H9 (cell line): ENCODE measurements at regions not wholly inside any gene's neighbourhood (a gene's known extent, or its start where the extent isn't known, plus 50 kb on each side); places are given as distances from the start of the nearest gene placed in this dataset.

Experiments used
- DNase-seq: peaks from one replicate; pipeline ENCODE4 v3.0.0-alpha.2; 2017
- H2AFZ ChIP-seq: one replicate; pipeline ENCODE4 v1.6.1; 2013; ENCODE audit warnings: mild to moderate bottlenecking, low read length, control low read depth, moderate library complexity
- H2AK5ac ChIP-seq: 2 replicates; pipeline ENCODE4 v1.6.1; 2013; ENCODE audit warnings: low read length, control low read depth, mixed read lengths; ENCODE audit not compliant: insufficient read length
- H2BK120ac ChIP-seq: one replicate; pipeline ENCODE4 v1.6.1; 2013; ENCODE audit warnings: low read depth, mild to moderate bottlenecking, low read length, control low read depth, inconsistent platforms; ENCODE audit not compliant: poor library complexity, severe bottlenecking
- H2BK12ac ChIP-seq: 2 replicates; pipeline ENCODE4 v1.6.1; 2013; ENCODE audit warnings: low read length, control low read depth, mixed read lengths, low read depth; ENCODE audit not compliant: insufficient read length
- H2BK15ac ChIP-seq: 2 replicates; pipeline ENCODE4 v1.6.1; 2013; ENCODE audit warnings: low read depth, low read length, control low read depth
- H2BK20ac ChIP-seq: one replicate; pipeline ENCODE4 v1.6.1; 2013; ENCODE audit warnings: low read depth, mild to moderate bottlenecking, low read length, control low read depth, inconsistent platforms; ENCODE audit not compliant: poor library complexity, severe bottlenecking
- H2BK5ac ChIP-seq: 2 replicates; pipeline ENCODE4 v1.6.1; 2013; ENCODE audit warnings: low read length, control low read depth, mixed read lengths; ENCODE audit not compliant: insufficient read length
- H3K14ac ChIP-seq: 2 replicates; pipeline ENCODE4 v1.6.1; 2013; ENCODE audit warnings: low read length, control low read depth; ENCODE audit not compliant: insufficient read depth
- H3K18ac ChIP-seq: 2 replicates; pipeline ENCODE4 v1.6.1; 2013; ENCODE audit warnings: low read depth, mild to moderate bottlenecking, mixed read lengths, low read length, control low read depth; ENCODE audit not compliant: insufficient read length
- H3K23ac ChIP-seq: 2 replicates; pipeline ENCODE4 v1.6.1; 2013; ENCODE audit warnings: low read length, control low read depth, mixed read lengths, low read depth; ENCODE audit not compliant: insufficient read length
- H3K23me2 ChIP-seq: 2 replicates; pipeline ENCODE4 v1.6.1; 2013; ENCODE audit warnings: low read depth, mild to moderate bottlenecking, mixed read lengths, low read length, control low read depth; ENCODE audit not compliant: insufficient read length, poor library complexity, severe bottlenecking
- H3K27ac ChIP-seq: 2 replicates; pipeline ENCODE4 v1.5.1; 2013; ENCODE audit warnings: low read length, control low read depth, mixed read lengths, low read depth; ENCODE audit not compliant: insufficient read length
- H3K27me3 ChIP-seq: 2 replicates; pipeline ENCODE4 v1.6.1; 2013; ENCODE audit warnings: low read length, control low read depth, inconsistent platforms; ENCODE audit not compliant: insufficient read depth
- H3K4ac ChIP-seq: 2 replicates; pipeline ENCODE4 v1.6.1; 2013; ENCODE audit warnings: low read depth, mild to moderate bottlenecking, control low read depth, inconsistent platforms, low read length, moderate library complexity
- H3K4me1 ChIP-seq: 2 replicates; pipeline ENCODE4 v1.6.1; 2013; ENCODE audit warnings: low read length, control low read depth, inconsistent platforms; ENCODE audit not compliant: insufficient read depth
- H3K4me2 ChIP-seq: 2 replicates; pipeline ENCODE4 v1.6.1; 2013; ENCODE audit warnings: low read length, control low read depth, mixed read lengths; ENCODE audit not compliant: insufficient read length, insufficient read depth
- H3K56ac ChIP-seq: 2 replicates; pipeline ENCODE4 v1.6.1; 2013; ENCODE audit warnings: low read depth, mild to moderate bottlenecking, mixed read lengths, low read length, control low read depth; ENCODE audit not compliant: insufficient read length
- H3K79me1 ChIP-seq: 2 replicates; pipeline ENCODE4 v1.6.1; 2013; ENCODE audit warnings: low read depth, mild to moderate bottlenecking, moderate library complexity, low read length, control low read depth, inconsistent platforms; ENCODE audit not compliant: insufficient read depth, poor library complexity, severe bottlenecking
- H3K79me2 ChIP-seq: 2 replicates; pipeline ENCODE4 v1.6.1; 2013; ENCODE audit warnings: low read length, control low read depth, inconsistent platforms; ENCODE audit not compliant: insufficient read depth
- H3K9ac ChIP-seq: 2 replicates; pipeline ENCODE4 v1.6.1; 2013; ENCODE audit warnings: low read length, control low read depth, mixed read lengths; ENCODE audit not compliant: insufficient read length; ENCODE audit errors: extremely low read depth
- H3K9me3 ChIP-seq: one replicate; pipeline ENCODE4 v1.6.1; 2013; ENCODE audit warnings: low read depth, low read length, inconsistent platforms; ENCODE audit not compliant: control insufficient read depth
- H3T11ph ChIP-seq: one replicate; pipeline ENCODE4 v1.6.1; 2013; ENCODE audit warnings: mild to moderate bottlenecking, low read length, control low read depth, inconsistent platforms
- H4K20me1 ChIP-seq: one replicate; pipeline ENCODE4 v1.6.1; 2013; ENCODE audit not compliant: control insufficient read depth, insufficient read length, insufficient read depth
- H4K5ac ChIP-seq: 2 replicates; pipeline ENCODE4 v1.6.1; 2013; ENCODE audit warnings: low read depth, mild to moderate bottlenecking, mixed read lengths, low read length, control low read depth; ENCODE audit not compliant: insufficient read length
- H4K8ac ChIP-seq: replicated peaks from 2 replicates; pipeline ENCODE4 v1.6.1; 2013; ENCODE audit warnings: low read length, control low read depth, mixed read lengths, low read depth; ENCODE audit not compliant: insufficient read length
- H4K91ac ChIP-seq: 2 replicates; pipeline ENCODE4 v1.6.1; 2013; ENCODE audit warnings: low read depth, mild to moderate bottlenecking, moderate library complexity, mixed read lengths, low read length, control low read depth; ENCODE audit not compliant: insufficient read length
- H3K27ac Mint-ChIP-seq, 3 experiments: 2 replicates in 2 of 3; 3 replicates in 1 of 3; pipeline ENCODE4 v1.8.0; 2020 to 2021; ENCODE audit warnings: mixed read lengths in 3 of 3, mild to moderate bottlenecking in 1 of 3, moderate library complexity in 1 of 3
- H3K27me3 Mint-ChIP-seq: 2 replicates; pipeline ENCODE4 v1.8.0; 2021; ENCODE audit warnings: low read depth, mild to moderate bottlenecking, moderate library complexity, mixed read lengths
- H3K36me3 Mint-ChIP-seq, 3 experiments: 2 replicates in 2 of 3; 3 replicates in 1 of 3; pipeline ENCODE4 v1.8.0; 2020 to 2021; ENCODE audit warnings: low read depth in 3 of 3, mixed read lengths in 3 of 3; ENCODE audit not compliant: insufficient read depth in 1 of 3
- H3K4me1 Mint-ChIP-seq, 2 experiments: 2 replicates each; pipeline ENCODE4 v1.8.0; 2020; ENCODE audit warnings: mixed read lengths in 2 of 2
- H3K4me3 Mint-ChIP-seq, 2 experiments: 2 replicates in 1 of 2; 3 replicates in 1 of 2; pipeline ENCODE4 v1.8.0; 2020 to 2021; ENCODE audit warnings: mild to moderate bottlenecking in 2 of 2, mixed read lengths in 2 of 2, moderate library complexity in 1 of 2
- H3K9me3 Mint-ChIP-seq, 2 experiments: 2 replicates in 1 of 2; 3 replicates in 1 of 2; pipeline ENCODE4 v1.8.0; 2020; ENCODE audit warnings: mild to moderate bottlenecking in 2 of 2, mixed read lengths in 2 of 2, moderate library complexity in 1 of 2
- WGBS: extraction: QIAGEN DNeasy Blood & Tissue Kit; methylation state at CpG from one replicate; pipeline ENCODE4 v1.1.7; 2013; ENCODE audit warnings: missing lambda C conversion rate, low lambda C conversion rate, mixed read lengths; ENCODE audit not compliant: insufficient read length; ENCODE audit errors: extremely low coverage; 5-methylcytosine and 5-hydroxymethylcytosine counted together
- TF ChIP-seq, protein P1 (sequence below): fragments of 200-600 bp; sonication (generic); conservative IDR thresholded peaks from 3 replicates; pipeline ENCODE4 v1.8.0; 2021; ENCODE audit warnings: antibody characterized with exemption, mild to moderate bottlenecking

DNA sequence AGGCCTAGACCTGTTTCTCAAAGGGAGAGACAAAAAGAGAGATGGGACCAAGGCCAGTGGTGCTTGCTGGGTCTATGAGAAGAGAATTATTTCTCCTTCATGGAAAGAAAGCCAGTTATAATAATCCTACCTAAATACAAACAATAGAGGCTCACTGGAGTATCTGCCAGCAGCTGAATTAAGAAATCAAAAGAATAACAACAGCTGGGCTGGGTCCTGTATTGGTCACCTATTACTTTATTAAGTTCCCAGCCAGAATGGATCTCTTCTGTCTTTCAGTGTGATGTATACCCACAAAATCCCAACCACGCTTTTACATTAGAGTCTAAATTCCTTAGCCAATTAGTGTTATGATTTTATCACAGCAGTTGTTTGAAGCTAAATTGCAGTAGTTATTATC is 297.8 kb upstream of the DACH1 start:
- TF ChIP-seq, protein P1, sequence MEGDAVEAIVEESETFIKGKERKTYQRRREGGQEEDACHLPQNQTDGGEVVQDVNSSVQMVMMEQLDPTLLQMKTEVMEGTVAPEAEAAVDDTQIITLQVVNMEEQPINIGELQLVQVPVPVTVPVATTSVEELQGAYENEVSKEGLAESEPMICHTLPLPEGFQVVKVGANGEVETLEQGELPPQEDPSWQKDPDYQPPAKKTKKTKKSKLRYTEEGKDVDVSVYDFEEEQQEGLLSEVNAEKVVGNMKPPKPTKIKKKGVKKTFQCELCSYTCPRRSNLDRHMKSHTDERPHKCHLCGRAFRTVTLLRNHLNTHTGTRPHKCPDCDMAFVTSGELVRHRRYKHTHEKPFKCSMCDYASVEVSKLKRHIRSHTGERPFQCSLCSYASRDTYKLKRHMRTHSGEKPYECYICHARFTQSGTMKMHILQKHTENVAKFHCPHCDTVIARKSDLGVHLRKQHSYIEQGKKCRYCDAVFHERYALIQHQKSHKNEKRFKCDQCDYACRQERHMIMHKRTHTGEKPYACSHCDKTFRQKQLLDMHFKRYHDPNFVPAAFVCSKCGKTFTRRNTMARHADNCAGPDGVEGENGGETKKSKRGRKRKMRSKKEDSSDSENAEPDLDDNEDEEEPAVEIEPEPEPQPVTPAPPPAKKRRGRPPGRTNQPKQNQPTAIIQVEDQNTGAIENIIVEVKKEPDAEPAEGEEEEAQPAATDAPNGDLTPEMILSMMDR = no peak
- no peak overlapping the region for H2BK120ac ChIP-seq
- H2BK5ac ChIP-seq = no peak overlapping the region
- no peak overlapping the region for H3T11ph ChIP-seq
- H4K20me1 ChIP-seq = no peaks in the 10 kb centered on the region
- no peak overlapping the region for H3K18ac ChIP-seq
- H4K91ac ChIP-seq = no peak overlapping the region
- H3K14ac ChIP-seq = no peak overlapping the region
- no peak overlapping the region for H3K4me2 ChIP-seq
- H2AFZ ChIP-seq = no peak overlapping the region
- no peak overlapping the region for H2BK12ac ChIP-seq
- H4K8ac ChIP-seq = no peak overlapping the region
- H3K36me3 Mint-ChIP-seq = no peaks in the 10 kb centered on the region
- no peak overlapping the region for H3K27ac Mint-ChIP-seq
- no peak overlapping the region for H3K23ac ChIP-seq
- no peak overlapping the region for H4K5ac ChIP-seq
- no peaks in the 10 kb centered on the region for H3K9me3 Mint-ChIP-seq
- H3K56ac ChIP-seq = no peak overlapping the region
- H2AK5ac ChIP-seq = no peak overlapping the region
- no peaks in the 10 kb centered on the region for H3K27me3 ChIP-seq
- H3K23me2 ChIP-seq = no peaks in the 10 kb centered on the region
- H3K27ac ChIP-seq = no peak overlapping the region
- H3K4ac ChIP-seq = no peak overlapping the region
- no peak overlapping the region for H3K9ac ChIP-seq
- H3K27me3 Mint-ChIP-seq = no peaks in the 10 kb centered on the region
- H3K9me3 ChIP-seq = no peaks in the 10 kb centered on the region
- H2BK20ac ChIP-seq = no peak overlapping the region
- no peaks in the 10 kb centered on the region for H3K79me2 ChIP-seq
- H3K79me1 ChIP-seq = no peaks in the 10 kb centered on the region
- H3K4me1 ChIP-seq = no peaks in the 10 kb centered on the region
- H3K4me1 Mint-ChIP-seq = peaks cover 0 to 3% of the 10 kb centered on the region in 2 experiments; a peak in 1 of 4 replicates
- H2BK15ac ChIP-seq = no peak overlapping the region
- no peak overlapping the region for H3K4me3 Mint-ChIP-seq
- DNase-seq = no peak
- no CpG with 5 or more reads among the region's 1 CpG for WGBS
